Vagina (tissue), 2 donors: ENCODE measurements at regions not wholly inside any gene's neighbourhood (a gene's known extent, or its start where the extent isn't known, plus 50 kb on each side); places are given as distances from the start of the nearest gene placed in this dataset.
"Not testable (repeated sequence)": the region's sequence is repeated elsewhere in the genome, so short reads cannot be mapped to it uniquely, and the experiment has no call there.

Experiments
- POLR2A ChIP-seq, 2 donors: fragments of 450-650 bp; IDR thresholded peaks; one replicate each; pipeline ENCODE4 v1.6.1; 2017; ENCODE audit warnings: antibody characterized with exemption in 2 of 2, mild to moderate bottlenecking in 2 of 2, moderate library complexity in 2 of 2
- TF ChIP-seq, protein P1 (sequence below), 3 experiments: fragments of 450-650 bp in 2 of 3; fragments of 200-600 bp in 1 of 3; sonication (generic) in 1 of 3; IDR thresholded peaks; one replicate each; pipeline ENCODE4 v1.5.1; 2017 to 2019; ENCODE audit warnings: antibody characterized with exemption in 3 of 3, mild to moderate bottlenecking in 2 of 3, moderate library complexity in 2 of 3

DNA sequence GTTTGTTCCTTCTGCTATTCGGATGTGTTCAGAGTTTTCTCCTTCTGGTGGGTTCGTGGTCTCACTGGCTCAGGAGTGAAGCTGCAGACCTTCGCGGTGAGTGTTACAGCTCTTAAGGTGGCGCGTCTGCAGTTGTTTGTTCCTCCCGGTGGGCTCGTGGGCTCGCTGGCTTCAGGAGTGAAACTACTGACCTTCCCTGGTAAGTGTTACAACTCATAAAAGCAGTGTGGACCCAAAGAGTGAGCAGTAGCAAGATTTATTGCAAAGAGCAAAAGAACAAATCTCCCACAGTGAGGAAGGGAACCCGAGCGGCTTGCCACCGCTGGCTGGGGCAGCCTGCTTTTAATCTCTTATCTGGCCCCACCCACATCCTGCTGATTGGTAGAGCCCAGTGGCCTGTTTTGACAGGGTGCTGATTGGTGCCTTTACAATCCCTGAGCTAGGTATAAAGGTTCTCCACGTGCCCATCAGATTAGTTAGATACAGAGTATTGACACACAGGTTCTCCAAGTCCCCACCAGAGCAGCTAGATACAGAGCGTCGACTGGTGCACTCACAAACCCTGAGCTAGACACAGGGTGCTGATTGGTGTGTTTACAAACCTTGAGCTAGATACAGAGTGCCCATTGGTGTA is 160.7 kb downstream of the NR2F2 start:
- TF ChIP-seq, protein P1, sequence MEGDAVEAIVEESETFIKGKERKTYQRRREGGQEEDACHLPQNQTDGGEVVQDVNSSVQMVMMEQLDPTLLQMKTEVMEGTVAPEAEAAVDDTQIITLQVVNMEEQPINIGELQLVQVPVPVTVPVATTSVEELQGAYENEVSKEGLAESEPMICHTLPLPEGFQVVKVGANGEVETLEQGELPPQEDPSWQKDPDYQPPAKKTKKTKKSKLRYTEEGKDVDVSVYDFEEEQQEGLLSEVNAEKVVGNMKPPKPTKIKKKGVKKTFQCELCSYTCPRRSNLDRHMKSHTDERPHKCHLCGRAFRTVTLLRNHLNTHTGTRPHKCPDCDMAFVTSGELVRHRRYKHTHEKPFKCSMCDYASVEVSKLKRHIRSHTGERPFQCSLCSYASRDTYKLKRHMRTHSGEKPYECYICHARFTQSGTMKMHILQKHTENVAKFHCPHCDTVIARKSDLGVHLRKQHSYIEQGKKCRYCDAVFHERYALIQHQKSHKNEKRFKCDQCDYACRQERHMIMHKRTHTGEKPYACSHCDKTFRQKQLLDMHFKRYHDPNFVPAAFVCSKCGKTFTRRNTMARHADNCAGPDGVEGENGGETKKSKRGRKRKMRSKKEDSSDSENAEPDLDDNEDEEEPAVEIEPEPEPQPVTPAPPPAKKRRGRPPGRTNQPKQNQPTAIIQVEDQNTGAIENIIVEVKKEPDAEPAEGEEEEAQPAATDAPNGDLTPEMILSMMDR (IDR thresholded peaks at IDR 0.05): not testable (repeated sequence)
- not testable (repeated sequence) for TF ChIP-seq POLR2A (IDR thresholded peaks at IDR 0.05)
